A204.1 (cell line): ENCODE measurements at regions not wholly inside any gene's neighbourhood (a gene's known extent, or its start where the extent isn't known, plus 50 kb on each side); places are given as distances from the start of the nearest gene placed in this dataset.
A peak's percentile ranks its signal among the peaks of the same experiment; 100 is the strongest.
"Not testable (repeated sequence)": the region's sequence is repeated elsewhere in the genome, so short reads cannot be mapped to it uniquely, and the experiment has no call there.

Experiments used
- FAIRE-seq: peaks from 2 replicates; lab custom pipeline; 2012; peaks lifted over from hg19 to GRCh38; lab: Jason Lieb, UNC

DNA sequence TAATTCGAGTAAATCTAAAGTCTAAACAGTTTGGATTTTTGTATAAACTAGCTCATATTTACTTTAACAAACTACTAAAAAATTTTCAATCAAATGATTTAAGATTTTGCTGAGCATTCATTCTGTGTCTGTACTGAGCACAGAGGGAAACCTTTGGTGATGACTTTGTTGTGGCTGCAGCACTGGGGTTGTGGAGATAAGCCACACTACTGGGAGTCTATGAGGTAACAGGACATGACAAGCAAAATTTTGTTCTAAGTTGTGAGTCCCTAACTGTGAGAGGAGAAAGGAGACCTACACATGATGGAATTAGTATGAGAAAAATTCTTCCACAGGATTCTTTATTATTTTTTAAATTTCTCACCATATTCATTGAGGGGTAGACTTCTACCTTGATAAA lies 933.7 kb upstream of the LRATD1 start:
- no peak for FAIRE-seq

- FAIRE-seq, result not testable (repeated sequence)
Observed at GRCh38 chr2:13699939-13700338, 932.6 kb upstream of the LRATD1 start.

DNA sequence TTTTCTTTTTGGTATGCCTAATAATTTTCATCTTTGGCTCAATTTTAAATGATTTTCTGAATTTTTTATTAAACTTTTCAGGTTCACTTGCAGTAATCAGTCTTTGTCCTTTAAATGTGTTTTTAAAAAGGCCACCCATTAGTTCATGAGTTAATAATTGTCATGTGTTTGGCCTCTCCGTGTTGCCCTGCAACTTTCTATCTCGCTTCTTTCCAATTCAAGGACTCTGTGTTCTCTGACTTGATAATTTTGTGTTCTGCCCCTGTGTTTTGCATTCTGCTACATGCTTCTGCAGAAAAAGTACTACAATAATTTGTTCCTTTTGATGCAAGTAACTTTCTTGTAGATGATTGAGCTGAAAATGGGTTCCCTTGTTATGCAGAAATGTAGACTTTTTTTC lies 921.4 kb upstream of the LRATD1 start:
- FAIRE-seq, result no peak

DNA sequence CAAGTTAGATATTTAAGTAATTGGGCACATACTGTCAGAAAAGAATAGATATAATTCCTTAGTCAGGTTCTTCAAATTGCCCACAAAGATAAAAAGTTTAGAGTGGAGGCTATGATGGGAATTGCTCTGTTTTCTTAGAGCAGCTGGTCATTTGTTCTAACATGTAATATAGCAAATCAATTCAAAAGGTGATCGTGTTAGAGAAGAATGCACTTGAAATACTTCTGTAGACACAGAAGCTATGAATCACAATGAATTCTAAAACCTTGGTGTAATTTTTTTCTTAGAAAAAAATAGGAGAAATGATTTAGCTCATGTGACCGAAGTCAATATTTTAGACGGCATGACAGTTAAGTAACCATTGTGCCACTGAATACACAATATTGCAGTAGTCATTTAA lies 918.1 kb upstream of the LRATD1 start:
- no peak for FAIRE-seq

DNA sequence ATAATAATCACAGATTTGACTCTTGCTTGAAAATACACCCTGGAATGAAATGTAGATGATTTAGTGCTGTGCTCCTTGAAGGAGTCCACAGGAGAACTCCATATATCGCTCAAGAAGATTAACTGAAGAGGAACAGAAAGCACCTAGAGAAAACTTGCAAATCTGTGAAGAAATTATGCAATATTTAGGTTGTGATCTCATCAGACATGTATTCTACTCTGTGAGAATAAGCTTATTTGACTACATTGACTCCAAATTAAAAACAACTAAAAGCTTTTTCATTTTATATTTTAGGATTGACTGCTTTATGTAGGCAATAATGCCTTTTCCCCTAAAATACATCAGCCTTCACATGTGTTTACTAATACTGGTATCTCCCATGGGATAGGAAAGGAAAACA lies 906.6 kb upstream of the LRATD1 start:
- FAIRE-seq, result no peak

DNA sequence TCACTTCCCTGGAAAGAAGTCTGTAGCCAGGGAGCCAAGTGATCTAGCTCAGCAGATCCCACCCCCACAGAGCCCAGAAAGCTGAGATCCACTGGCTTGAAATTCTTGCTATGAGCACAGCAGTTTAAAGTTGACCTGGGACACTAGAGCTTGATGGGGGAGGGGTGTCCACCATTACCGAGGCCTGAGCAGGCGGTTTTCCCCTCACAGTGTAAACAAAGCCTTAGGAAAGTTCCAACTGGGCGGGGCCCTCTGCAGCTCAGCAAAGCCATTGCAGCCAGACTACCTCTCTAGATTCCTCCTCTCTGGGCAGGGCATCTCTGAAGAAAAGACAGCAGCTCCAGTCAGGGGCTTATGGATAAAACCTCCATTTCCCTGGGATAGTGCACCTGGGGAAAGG lies 887.2 kb upstream of the LRATD1 start:
- FAIRE-seq, result no peak

DNA sequence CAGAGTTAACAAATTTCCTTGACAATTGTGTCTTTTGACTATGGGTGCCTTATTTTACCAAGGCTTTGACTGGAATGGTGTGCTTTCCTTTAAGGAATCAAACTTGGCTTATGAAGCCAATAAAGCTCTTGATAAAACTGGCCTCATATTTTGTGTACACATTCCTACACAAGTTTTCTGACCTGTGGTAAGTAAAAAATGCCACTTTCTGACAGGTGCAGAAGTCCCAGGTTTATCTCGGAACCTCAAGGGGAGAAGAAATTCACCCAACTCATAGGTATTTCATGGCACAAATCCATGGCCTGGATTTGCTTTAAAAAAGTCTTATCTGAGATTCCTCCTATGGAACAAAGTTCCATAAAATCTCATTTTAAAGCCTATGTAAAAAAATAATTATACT lies 880.6 kb upstream of the LRATD1 start:
- FAIRE-seq, result no peak

GRCh38 chr2:13758412-13758811 lies 874.1 kb upstream of the LRATD1 start:
- no peak for FAIRE-seq

- no peak for FAIRE-seq
Observed at GRCh38 chr2:13768274-13768673, 864.2 kb upstream of the LRATD1 start.

GRCh38 chr2:13770279-13770678 lies 862.2 kb upstream of the LRATD1 start:
- no peak for FAIRE-seq

- no peak for FAIRE-seq
Observed at GRCh38 chr2:13779996-13780395, 852.5 kb upstream of the LRATD1 start.

- no peak for FAIRE-seq
Observed at GRCh38 chr2:13791019-13791547, 841.4 kb upstream of the LRATD1 start.

GRCh38 chr2:13806539-13806938 lies 826.0 kb upstream of the LRATD1 start:
- no peak for FAIRE-seq

GRCh38 chr2:13813236-13813635 lies 819.3 kb upstream of the LRATD1 start:
- no peak for FAIRE-seq

DNA sequence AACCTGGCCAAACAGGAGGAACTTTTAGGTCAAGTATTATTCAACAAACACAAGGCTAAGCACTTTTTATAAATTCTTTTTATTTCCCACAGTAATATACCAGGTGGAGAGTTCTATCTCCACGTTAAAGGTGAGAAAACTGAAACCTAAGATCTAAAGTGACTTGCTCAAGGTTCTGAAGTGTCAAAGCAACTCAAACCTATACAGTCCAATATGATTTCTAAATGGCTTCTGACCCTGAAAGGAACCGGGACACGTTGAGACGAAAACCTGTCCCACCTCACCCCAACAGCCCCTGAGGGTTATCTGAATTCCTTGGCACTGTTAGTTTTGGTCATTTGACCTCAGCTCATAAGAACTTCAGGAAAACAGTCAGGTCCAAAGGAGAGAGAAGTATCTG lies 814.5 kb upstream of the LRATD1 start:
- no peak for FAIRE-seq

- no peak for FAIRE-seq
Observed at GRCh38 chr2:13819896-13820295, 812.6 kb upstream of the LRATD1 start.

DNA sequence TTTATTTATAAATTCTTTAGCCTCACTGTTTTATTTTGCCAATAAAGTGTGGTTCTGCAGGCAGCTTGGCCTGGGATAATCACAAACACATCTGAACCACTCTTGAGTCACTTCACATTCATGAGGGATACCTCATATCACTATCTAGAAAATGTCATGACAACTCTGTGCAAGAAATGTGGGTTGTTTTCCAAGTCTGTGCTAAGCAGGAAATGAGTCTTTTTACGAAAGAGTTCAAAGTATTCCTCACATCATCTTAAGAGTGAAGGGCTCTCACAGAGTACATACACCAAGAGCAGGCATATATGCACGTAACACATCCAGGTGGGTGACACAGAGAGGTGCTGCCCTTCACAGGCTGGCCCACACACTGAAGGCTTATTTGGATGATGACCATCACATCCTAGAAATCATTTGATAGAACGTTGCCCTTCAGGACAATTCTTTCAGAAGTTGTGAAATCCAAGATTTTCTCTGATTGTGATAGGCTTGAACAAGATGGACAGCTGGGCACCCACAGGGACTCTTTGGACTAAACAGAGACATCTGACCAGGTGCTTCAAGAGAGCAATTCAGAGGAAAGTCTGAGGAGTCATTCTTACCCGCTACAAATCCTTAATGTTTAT lies 811.1 kb upstream of the LRATD1 start:
- no peak for FAIRE-seq

DNA sequence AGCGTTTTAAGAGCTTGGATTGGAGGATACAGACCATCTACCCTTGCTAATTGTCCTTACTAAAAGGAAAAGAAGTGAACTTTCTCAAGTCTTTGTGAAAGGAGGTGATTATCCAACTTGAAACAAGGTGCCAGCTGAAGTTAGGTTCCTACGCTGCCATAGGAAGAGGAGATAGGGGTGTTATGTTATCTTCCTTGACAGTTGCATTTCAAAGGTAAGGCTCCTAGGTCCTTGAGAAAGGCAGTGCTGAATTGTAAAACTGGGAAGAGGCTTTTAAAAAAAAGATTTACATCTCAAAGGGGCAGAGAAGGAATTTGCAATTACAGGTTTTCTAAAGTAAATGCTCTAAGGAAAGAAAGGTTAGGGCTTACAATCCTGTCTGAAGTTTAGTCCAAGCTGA lies 810.2 kb upstream of the LRATD1 start:
- FAIRE-seq, result no peak

DNA sequence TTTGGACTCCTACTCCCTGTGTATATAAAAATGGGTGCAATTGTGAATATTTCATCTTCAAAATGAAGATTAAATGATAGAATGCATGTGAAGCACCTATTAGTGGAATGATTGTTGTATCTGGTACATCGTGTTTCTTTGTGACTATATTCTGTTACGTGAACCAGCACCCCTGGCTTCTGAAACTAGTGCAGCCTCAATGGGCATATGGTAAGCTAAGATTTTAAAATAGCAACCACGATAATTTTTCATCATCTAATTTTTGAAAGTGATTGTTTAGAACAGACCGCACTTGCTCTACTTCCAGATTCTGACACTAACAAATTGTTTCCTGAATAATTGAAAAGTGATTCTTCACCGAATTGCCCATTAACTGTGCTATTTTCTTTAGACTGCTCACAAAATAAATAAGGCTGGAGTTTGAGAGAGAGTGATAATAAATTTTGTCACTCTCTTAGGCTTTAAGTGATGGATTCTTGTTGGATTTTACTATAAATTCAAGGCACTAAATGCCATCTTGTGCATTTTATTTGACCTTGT lies 806.1 kb upstream of the LRATD1 start:
- no peak for FAIRE-seq

DNA sequence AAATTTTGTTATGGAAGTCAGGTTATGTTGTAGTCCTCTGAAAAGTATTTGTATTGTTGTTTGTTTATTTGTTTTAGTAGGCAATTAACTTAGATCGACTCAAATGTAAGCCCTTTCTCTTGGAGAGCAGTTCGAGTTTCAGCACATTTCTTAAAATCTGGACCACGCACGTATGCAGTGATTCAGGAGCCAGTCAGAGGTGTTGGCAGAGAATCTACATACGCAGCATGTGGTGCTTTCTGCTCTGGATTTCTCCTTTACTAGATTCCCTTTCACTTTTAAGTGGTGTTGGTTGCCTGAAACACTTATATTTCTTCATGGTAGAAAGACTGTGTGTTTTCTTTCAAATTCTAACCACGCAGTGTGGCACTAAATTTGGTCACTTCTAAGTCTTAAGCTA lies 773.9 kb upstream of the LRATD1 start:
- no peak for FAIRE-seq

- FAIRE-seq, result peak; percentile 32
Observed at GRCh38 chr2:13868275-13868674, 764.2 kb upstream of the LRATD1 start.

GRCh38 chr2:13876491-13877037 lies 756.0 kb upstream of the LRATD1 start:
- no peak for FAIRE-seq

GRCh38 chr2:13877571-13877970 lies 754.9 kb upstream of the LRATD1 start:
- no peak for FAIRE-seq

- FAIRE-seq, result no peak
Observed at GRCh38 chr2:13884291-13884976, 748.1 kb upstream of the LRATD1 start.
